GM21515 (cell line): ENCODE measurements at regions not wholly inside any gene's neighbourhood (a gene's known extent, or its start where the extent isn't known, plus 50 kb on each side); places are given as distances from the start of the nearest gene placed in this dataset.

ENCODE experiments used
- ATAC-seq: cut with Tn5 transposase; IDR thresholded peaks from one replicate; pipeline ENCODE4 v1.9.1; 2021; ENCODE audit not compliant: unreplicated experiment

DNA sequence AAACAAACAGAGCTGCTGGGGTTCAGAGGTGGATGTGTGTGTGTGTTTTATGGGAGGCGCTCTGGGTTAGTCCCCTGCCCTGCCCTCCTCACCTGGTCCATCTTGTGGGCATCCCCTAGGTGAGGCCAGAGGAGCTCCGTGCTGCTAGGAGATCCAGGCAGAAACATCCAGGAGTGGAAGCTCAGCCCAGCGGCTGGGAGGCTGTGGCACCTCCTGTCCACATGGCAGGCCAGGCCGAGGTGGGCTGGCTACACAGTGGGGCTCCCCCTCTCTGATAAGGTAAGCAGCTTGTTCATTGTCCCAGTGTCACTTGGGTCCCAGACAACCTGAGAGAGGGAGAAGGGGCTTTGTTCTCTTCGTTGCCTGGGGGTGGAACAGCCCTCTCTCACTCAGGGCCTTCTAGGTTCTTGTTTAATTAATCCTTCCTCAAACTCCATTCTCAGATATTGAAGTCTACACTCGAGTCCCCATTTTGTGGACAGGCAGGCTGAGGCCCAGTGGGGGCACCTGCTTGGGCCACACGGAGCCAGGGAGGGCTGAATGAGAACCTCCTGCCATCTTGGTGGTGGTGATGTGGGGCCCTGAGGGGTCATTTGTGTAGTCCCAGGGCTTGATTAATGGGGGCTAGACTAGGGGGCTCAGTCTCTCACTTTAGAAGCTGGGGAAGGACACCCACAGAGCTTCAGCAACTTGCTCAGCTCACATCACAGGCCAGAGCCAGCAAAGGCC is 216.8 kb upstream of the GPR26 start:
- ATAC-seq, result no peak

GRCh38 chr10:123450956-123451605 is 215.1 kb upstream of the GPR26 start:
- no peak for ATAC-seq

- no peak for ATAC-seq
Measured at GRCh38 chr10:123451618-123452245, 214.4 kb upstream of the GPR26 start.

DNA sequence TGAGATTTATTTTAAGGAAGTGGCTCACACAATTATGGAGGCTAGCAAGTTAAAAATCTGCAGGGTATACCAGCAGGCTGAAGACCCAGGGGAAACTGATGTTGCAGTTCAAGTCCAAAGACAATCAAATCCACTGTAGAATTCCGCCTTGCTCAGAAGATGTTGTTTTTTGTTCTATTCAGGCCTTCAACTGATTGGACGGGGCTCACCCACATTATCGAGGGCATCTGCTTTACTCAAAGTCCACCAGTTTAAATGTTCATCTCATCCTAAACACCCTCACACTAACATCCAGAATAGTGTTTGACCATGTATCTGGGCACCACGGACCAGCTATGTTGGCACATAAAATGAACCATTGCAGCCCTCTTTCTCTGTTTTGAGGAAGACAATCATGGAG is 211.2 kb upstream of the GPR26 start:
- no peak for ATAC-seq

DNA sequence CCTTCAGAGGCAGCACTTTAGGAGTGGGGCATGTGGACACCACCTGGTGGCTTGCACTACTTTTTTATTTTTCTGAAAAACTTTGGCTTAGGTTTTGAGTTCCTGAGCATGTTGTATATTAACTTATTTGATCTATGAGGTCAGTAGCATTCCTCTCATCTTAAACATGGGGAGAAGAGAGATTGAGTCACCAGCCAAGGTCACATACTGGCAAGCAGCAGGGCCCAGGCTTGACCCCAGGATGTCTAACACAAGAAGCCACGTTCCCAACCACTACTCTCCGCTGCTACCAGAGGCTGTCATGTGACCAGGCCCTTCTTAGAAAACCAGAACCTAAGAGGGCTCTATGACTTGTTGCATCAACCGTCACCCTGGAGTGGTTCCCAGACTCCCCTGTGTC is 210.3 kb upstream of the GPR26 start:
- no peak for ATAC-seq

DNA sequence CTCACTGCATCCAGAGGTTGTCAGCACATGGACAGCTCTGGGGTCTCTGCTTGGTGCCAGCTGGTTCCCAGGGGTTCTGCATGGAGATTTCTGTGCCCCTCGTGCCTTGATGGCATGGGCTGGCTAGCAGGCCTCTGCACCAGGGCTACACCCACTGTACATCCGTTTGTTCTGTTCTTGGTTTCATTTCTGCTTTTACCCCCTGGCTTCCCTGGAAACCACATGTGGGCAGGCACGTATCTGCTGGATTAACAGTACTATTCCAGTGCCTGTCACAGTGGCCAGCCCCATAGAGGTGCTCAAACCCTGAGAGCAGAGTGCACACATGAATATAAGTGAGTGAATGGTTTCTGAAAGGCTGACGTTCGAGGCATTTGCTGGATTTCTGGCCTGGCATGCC is 207.2 kb upstream of the GPR26 start:
- ATAC-seq, result no peak

- ATAC-seq, result no peak
Measured at GRCh38 chr10:123459371-123460091, 206.6 kb upstream of the GPR26 start.

DNA sequence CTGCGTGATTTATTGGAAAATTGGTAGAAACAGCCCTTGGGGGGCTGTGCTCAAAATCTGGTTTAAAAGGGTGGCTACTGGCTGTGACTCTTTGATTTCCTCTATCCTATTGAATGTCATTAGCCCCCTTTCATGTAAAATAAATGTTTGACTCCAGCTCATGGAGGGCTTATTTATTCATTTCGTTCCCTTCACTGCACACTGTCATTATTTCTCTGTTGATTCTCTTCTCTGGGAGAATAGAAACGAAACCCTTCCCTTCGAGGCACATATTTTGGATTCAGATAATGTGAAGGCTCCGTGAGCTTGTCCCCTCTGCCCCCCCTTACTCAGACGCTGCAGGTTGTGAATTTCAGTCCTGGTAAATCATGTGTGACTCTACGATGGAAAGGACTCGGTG is 203.9 kb upstream of the GPR26 start:
- ATAC-seq, result no peak

DNA sequence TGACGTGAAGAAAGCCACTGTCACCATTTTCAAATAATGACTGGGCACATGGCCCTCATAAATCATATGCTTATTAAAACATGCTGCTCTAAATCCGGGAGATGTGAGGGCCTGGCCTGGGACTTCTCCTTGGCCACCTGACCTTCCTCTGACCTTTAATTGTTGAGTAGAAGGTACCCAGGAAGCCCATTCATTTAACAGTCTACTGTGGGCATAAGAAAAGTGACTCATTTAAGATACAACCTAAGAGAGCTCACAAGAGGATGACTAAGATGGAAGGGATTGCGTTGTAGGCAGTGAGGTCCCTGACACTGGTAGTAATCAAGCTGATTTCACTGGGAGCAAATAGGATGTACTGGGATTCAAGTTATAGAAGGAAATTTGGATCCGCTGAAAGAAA is 203.4 kb upstream of the GPR26 start:
- ATAC-seq, result no peak

- no peak for ATAC-seq
Measured at GRCh38 chr10:123463181-123463580, 203.0 kb upstream of the GPR26 start.

GRCh38 chr10:123463698-123464097 is 202.5 kb upstream of the GPR26 start:
- no peak for ATAC-seq

DNA sequence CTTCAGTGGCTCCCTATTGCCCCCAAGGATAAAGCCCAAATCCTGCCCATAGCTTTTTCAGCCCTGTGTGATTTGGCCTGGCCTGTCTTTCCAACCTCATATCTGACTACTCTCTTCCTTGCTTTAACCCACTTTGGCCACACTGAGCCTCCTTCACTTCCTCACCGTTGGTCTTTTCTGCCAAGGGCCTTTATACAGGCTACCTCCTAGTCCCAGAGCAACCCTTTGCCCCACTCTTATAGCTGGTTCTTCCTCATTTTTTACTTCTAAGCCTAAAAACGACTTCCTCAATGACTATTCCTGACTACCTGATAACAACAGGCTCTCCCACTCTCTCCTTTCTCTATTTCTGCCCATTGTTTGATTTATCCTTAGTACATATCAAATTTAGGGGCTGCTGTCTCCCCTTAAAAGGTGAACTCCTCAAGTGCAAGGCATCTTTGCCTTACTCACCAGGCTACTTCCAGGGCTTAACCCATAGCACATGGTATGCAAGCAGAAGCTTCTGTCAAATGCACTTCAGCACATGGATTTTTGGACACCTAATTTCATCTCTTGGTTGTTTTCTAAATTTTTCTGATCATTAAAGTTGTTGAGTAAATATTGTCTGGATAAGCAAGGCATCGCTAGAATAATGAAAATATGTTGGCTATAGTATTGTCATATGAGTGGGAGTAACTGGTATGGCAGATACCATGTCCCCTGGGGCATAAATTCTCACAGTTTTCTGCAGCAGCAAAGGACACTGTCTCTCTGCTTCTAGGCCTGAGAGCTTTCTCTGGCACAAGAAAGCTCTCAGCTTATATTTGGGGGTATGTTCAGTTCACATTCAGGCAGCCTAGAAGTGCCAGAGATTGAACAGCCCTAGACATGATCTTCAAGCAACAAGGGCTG is 201.5 kb upstream of the GPR26 start:
- ATAC-seq, result no peak

- ATAC-seq, result no peak
Measured at GRCh38 chr10:123470336-123470921, 195.7 kb upstream of the GPR26 start.

DNA sequence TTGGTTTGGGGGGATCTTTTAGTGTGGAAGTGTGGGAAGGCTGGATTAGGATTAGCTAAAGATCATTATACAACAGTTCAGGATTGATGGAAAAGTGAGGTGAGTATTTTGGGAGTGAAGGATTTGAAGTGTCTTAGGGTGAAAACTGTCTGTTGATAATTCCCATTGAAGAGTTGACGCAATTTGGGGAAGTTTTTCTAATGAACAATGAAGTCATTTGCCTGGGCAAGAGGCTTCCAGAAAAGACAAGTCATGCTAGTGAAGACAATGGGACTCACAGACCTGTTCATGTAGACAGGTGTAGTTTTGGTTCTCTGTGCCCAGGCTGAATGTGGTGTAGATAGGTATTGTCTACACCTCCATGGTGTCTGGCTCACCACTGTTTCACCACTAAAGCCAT is 194.3 kb upstream of the GPR26 start:
- ATAC-seq, result no peak

- no peak for ATAC-seq
Measured at GRCh38 chr10:123472606-123473005, 193.5 kb upstream of the GPR26 start.

DNA sequence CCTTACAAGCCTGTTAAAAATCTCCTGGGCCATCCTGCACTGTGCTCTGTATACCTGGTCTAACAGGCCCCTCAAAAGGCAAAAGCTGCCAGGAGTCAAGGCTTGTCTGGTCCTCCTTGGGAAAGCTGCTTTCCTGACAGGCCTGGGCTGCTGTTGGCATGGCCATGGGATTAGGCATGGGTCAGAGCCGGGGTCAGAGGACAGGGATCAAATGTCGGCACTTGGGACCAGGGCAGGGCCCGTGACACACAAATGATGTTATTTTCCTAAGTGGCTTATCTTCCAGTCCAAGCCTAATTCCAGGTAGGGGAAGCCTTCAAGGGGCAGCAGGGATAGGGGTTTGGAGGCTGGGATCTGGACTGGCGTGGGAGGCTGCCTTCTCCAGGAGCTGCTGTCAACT is 191.5 kb upstream of the GPR26 start:
- no peak for ATAC-seq

DNA sequence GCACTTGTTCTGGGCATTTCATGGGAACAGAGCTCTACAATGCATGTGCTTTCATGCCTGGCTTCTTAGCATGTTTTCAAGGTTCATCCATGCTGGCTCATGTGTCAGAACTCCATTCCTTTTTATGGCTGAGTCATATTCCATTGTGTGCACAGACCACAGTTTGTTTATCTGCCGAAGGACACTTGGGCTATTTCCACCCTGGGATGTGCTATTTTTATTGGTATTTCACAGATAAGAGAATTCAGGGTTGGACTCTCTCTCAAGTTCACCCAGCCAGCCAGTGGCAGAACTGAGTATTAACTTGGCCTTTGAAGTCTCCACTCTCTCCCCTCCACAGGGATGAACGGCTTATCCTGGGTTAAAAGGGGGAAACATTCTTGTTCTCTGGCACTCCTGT is 190.7 kb upstream of the GPR26 start:
- no peak for ATAC-seq

- no peak for ATAC-seq
Measured at GRCh38 chr10:123478116-123478515, 188.0 kb upstream of the GPR26 start.

GRCh38 chr10:123479640-123480039 is 186.5 kb upstream of the GPR26 start:
- ATAC-seq, result no peak

- ATAC-seq, result no peak
Measured at GRCh38 chr10:123480344-123480743, 185.8 kb upstream of the GPR26 start.
